SH-SY5Y (cell line): ENCODE measurements at regions not wholly inside any gene's neighbourhood (a gene's known extent, or its start where the extent isn't known, plus 50 kb on each side); places are given as distances from the start of the nearest gene placed in this dataset.
A peak's percentile ranks its signal among the peaks of the same experiment; 100 is the strongest.

ENCODE experiments used
- GATA2 ChIP-seq: IDR thresholded peaks from 2 replicates; pipeline ENCODE4 v1.6.1; 2011; ENCODE audit warnings: mild to moderate bottlenecking, low read depth, low read length
- GATA3 ChIP-seq: IDR thresholded peaks from 2 replicates; pipeline ENCODE4 v1.6.1; 2011; ENCODE audit warnings: low read depth, mild to moderate bottlenecking, low read length, moderate library complexity

DNA sequence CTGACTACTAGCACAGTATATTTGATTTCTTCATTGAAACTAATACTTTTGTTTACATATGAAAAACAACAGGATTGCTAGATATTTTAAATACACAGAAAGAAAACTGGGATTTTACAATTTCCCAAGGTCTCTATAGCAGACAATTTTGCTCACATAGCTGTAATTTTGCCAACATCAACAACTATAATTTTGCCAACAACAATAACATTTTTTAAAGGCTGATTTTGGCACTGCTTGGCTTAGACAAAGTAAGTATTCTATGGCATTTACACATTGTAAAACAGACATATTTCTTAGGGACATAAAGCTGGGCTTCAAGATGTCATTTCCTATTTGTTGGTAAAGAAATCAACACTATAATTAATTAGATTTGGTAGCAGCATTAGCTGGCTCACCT is 922.1 kb downstream of the RAB28 start:
- TF ChIP-seq GATA3 (no peak), GATA2 (no peak)

- TF ChIP-seq GATA2 (no peak), GATA3 (no peak)
Observed at GRCh38 chr4:12555011-12555410, 929.1 kb downstream of the RAB28 start.

DNA sequence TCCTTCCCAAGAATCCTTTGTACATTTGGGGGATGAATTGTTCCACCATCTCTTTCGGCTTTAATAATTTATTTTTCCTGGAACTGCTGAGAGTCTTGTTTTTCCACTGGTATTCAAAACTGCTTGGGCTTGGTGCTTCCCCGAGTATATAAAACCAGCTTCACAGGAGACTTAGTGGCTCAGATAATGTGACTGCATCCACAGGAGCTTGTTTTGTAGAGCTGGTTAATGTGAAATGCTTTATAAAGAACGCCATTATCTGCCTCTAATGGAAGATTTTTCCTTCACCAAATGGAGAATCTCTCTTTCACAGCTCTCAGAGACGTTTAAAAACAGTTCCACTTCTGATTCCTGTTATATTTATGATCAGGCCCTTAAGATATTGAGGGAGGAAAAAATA is 935.5 kb downstream of the RAB28 start:
- no peak for TF ChIP-seq GATA3
- TF ChIP-seq GATA2, result no peak

DNA sequence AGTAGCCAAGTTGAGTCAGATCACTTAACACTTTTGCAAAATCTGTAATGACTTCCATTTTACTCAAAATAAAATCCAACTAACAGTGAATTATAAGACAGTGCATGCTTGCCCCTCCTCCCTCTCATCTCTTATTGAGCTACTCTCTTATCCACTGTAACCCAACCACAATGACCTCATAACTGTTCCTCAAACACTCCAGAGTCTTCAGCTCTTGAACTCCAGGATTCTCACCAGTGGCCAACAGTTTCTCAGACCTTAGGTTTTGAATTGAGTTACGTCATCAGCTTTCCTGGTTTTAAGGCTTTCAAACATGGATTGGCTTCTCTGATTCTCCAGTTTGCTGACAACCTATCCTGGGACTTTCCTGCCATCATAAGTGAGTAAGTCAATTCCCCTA is 938.3 kb downstream of the RAB28 start:
- TF ChIP-seq GATA2 (no peak), GATA3 (no peak)

- TF ChIP-seq GATA2 (no peak), GATA3 (no peak)
Observed at GRCh38 chr4:12538162-12538561, 946.0 kb downstream of the RAB28 start.

- no peak for TF ChIP-seq GATA3
- no peak for TF ChIP-seq GATA2
Observed at GRCh38 chr4:12534684-12535083, 949.5 kb downstream of the RAB28 start.

- TF ChIP-seq GATA2 (no peak), GATA3 (no peak)
Observed at GRCh38 chr4:12519426-12519825, 964.7 kb downstream of the RAB28 start.

GRCh38 chr4:12507868-12508481 is 976.2 kb downstream of the RAB28 start:
- no peak for TF ChIP-seq GATA3
- TF ChIP-seq GATA2, result no peak

- no peak for TF ChIP-seq GATA3
- no peak for TF ChIP-seq GATA2
Observed at GRCh38 chr4:12500409-12500808, 983.7 kb downstream of the RAB28 start.

DNA sequence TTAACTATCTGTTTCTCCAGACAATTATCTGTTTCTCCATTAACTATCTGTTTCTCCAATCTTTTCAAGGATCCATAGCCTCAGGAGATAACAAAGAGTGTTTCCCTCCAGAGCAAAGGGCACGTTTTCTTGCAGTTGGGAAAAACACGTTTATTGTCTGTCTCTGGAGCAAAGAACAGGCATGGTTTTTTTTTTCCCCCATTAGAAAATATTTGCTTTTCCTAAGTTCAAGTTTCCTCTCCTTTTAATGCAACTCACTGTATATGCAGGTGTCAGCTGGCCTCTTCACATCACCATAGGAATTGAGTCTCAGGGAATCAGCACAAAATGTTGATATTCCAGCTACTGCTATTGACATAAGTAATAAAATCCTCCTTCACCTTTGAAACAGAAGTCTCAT is 984.4 kb downstream of the RAB28 start:
- TF ChIP-seq GATA3 (no peak), GATA2 (no peak)

- TF ChIP-seq GATA2 (no peak), GATA3 (no peak)
Observed at GRCh38 chr4:12495211-12495610, 988.9 kb downstream of the RAB28 start.

DNA sequence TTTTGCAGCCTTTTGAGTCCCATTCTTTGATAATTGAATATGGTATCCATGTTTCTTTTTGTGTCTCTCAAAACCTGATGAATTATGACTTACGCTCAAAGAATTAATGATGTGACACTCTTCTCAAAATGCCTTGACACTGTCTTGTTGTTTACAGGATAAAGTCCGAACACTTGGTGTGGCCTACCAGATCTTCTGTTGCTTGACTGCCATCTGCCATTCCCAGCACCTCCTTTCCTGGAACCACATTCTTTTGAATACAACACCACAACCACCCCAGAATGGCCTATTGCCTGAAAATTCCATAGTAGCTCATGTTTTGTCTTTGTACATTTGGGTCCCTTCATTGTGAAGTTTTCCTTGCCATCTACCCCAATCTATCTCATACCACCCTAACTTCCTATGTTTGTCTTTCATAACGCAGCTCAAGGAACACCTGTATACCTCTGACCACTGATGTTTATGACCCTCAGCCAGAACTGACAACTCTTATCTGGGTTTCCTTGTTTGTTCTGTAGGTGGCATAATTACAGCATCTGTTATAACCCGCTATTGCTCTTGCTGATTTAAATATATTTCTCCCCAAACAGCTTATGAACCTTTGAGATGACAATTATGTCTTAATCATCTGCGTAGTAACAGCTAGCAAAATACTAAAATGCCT is 991.3 kb downstream of the RAB28 start:
- TF ChIP-seq GATA2, result no peak
- TF ChIP-seq GATA3, result no peak

DNA sequence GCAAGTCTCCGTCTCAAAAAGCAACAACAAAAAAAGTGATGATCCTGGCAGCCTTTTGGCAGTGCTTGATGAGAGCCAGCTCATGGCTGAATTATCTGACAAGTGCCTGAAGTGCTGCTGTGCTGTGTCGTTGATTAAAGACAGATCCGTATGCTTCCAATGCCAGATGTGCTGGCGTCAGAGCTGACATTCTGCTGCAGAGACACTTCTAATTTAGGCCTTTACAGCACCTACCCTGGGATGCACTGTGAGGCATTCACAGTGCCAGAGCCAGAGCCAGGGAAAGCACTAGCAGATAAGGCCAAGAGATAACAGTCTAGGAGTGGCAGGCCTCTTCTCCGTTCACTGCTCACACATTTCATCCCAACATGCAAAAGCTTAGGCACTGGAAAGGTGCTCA is 995.5 kb downstream of the RAB28 start:
- TF ChIP-seq GATA3 (peak; percentile 97), GATA2 (peak; percentile 100)

GRCh38 chr4:12487000-12487399 is 997.1 kb downstream of the RAB28 start:
- TF ChIP-seq GATA2 (no peak), GATA3 (no peak)

- TF ChIP-seq GATA3, result no peak
- TF ChIP-seq GATA2, result no peak
Observed at GRCh38 chr4:12472087-12472486, 1012.1 kb downstream of the RAB28 start.
